ENCODE measurements at regions not wholly inside any gene's neighbourhood (a gene's known extent, or its start where the extent isn't known, plus 50 kb on each side); places are given as distances from the start of the nearest gene placed in this dataset.

- Mint-ChIP-seq H3K4me3 (no peak overlapping the region), H3K9me3 (no peaks in the 10 kb centered on the region), H3K27me3 (no peaks in the 10 kb centered on the region), H3K27ac (no peak overlapping the region), H3K36me3 (peaks cover 6% of the 10 kb centered on the region), H3K4me1 (ENCODE audit: unreplicated experiment) (peaks cover 5% of the 10 kb centered on the region)
- TF ChIP-seq CTCF (conservative IDR thresholded peaks at IDR 0.05): no peak
- no peak for DNase-seq (ENCODE audit: extremely low spot score, unreplicated experiment)
Measured at GRCh38 chr13:31952641-31953380, 78.8 kb upstream of the FRY start.

DNA sequence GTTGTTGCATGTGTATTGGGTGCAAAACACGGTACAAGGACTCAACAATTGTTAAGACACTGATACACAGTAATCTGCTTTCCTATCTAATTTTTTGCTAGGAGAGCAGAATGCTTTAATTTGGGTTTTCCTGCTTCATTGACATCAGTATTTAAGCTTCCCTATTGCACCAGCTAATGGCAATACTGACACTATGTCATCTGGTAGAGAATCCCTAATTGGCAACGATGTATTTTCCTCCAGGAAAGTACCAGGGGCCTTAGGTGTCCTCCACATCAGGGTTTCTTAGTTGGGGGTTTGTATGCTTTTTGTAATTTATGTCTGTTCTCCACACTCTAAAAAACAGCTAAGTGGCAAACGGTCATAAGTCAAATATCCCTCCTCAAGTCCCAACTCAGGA is 76.5 kb upstream of the FRY start:
- Mint-ChIP-seq H3K27ac (no peak overlapping the region), H3K4me3 (no peak overlapping the region), H3K4me1 (ENCODE audit: unreplicated experiment) (peaks cover 5% of the 10 kb centered on the region), H3K36me3 (peaks cover 10% of the 10 kb centered on the region), H3K27me3 (no peaks in the 10 kb centered on the region), H3K9me3 (no peaks in the 10 kb centered on the region)
- no peak for TF ChIP-seq CTCF (conservative IDR thresholded peaks at IDR 0.05)
- no peak for DNase-seq (ENCODE audit: extremely low spot score, unreplicated experiment)

DNA sequence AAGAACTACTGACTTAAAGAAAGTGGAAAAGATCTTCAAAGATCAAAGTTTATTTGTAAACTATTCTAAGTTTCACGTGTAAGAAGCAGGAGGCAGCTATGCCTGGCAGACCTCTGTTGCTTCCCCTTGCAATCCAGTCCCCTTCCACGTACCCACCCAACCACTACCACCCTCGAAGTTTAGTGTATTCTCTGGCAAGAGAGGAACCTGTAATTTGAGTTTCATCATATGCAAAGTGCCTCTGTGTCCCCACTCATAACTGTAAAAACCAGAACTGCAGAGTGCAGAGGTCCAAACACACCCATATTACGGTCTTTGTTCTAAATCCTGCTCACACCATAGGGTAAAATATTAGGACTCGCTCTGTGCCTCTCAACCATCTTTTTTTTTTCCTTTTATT is 75.8 kb upstream of the FRY start:
- H3K27ac Mint-ChIP-seq: no peak overlapping the region
- peaks cover 5% of the 10 kb centered on the region for H3K4me1 Mint-ChIP-seq (ENCODE audit: unreplicated experiment)
- no peaks in the 10 kb centered on the region for H3K27me3 Mint-ChIP-seq
- peaks cover 10% of the 10 kb centered on the region for H3K36me3 Mint-ChIP-seq
- H3K9me3 Mint-ChIP-seq: no peaks in the 10 kb centered on the region
- no peak overlapping the region for H3K4me3 Mint-ChIP-seq
- DNase-seq (ENCODE audit: extremely low spot score, unreplicated experiment): no peak
- no peak for TF ChIP-seq CTCF (conservative IDR thresholded peaks at IDR 0.05)

GRCh38 chr13:31956980-31957644 is 74.5 kb upstream of the FRY start:
- no peaks in the 10 kb centered on the region for H3K9me3 Mint-ChIP-seq
- no peaks in the 10 kb centered on the region for H3K4me1 Mint-ChIP-seq (ENCODE audit: unreplicated experiment)
- no peak for TF ChIP-seq CTCF (conservative IDR thresholded peaks at IDR 0.05)

DNA sequence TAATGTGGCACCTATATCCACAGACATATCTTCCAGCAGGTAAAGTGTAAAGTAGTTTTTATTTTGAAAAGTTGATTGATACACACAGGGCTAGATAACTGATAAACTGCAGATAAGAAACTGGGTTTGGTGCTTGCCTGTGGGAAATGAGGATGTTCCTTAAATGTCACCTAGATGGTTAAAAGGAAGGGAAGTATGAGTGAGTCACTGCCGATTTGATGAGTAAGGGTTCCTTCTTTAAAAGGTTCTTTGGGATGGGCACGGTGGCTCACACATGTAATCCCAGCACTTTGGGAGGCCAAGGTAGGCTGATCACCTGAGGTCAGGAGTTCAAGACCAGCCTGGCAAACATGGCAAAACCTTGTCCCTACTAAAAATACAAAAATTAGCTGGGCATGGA is 73.8 kb upstream of the FRY start:
- Mint-ChIP-seq H3K4me1 (ENCODE audit: unreplicated experiment) (no peaks in the 10 kb centered on the region), H3K36me3 (peaks cover 4% of the 10 kb centered on the region), H3K27ac (no peak overlapping the region), H3K4me3 (no peak overlapping the region), H3K9me3 (no peaks in the 10 kb centered on the region), H3K27me3 (no peaks in the 10 kb centered on the region)
- no peak for TF ChIP-seq CTCF (conservative IDR thresholded peaks at IDR 0.05)
- no peak for DNase-seq (ENCODE audit: extremely low spot score, unreplicated experiment)

More at GRCh38 chr13:31956980-31957644, 74.5 kb upstream of the FRY start:
- Mint-ChIP-seq H3K27me3 (no peaks in the 10 kb centered on the region), H3K36me3 (peaks cover 4% of the 10 kb centered on the region), H3K4me3 (no peak overlapping the region), H3K27ac (no peak overlapping the region)
- DNase-seq (ENCODE audit: extremely low spot score, unreplicated experiment): no peak
